WTC11 (cell line): ENCODE measurements at regions not wholly inside any gene's neighbourhood (a gene's known extent, or its start where the extent isn't known, plus 50 kb on each side); places are given as distances from the start of the nearest gene placed in this dataset.

ENCODE experiments used
- ATAC-seq: fragments of 200-7000 bp; cut with Tn5 transposase; 2 replicates; pipeline ENCODE4 v1.10.0; 2021; ENCODE audit warnings: mild to moderate bottlenecking, moderate library complexity
- CTCF ChIA-PET: fragments of 300-600 bp; sonication (Branson Sonifier 250); formaldehyde crosslinking; loops from one replicate; lab custom pipeline; 2021; ENCODE audit warnings: antibody characterized with exemption; lab: Charles Lee
- POLR2A ChIA-PET: fragments of 350-600 bp; sonication (Branson Sonifier 250); formaldehyde crosslinking; loops from one replicate; lab custom pipeline; 2021; ENCODE audit warnings: antibody characterized with exemption; lab: Charles Lee
- DNase-seq: peaks from one replicate; pipeline ENCODE4 v3.0.0; 2021; ENCODE audit warnings: low spot score
- H3K27ac Mint-ChIP-seq: 2 replicates; pipeline ENCODE4 v1.8.0; 2021; ENCODE audit warnings: mixed read lengths
- H3K27me3 Mint-ChIP-seq: 2 replicates; pipeline ENCODE4 v1.8.0; 2021; ENCODE audit warnings: low read depth, mild to moderate bottlenecking, moderate library complexity, mixed read lengths
- H3K36me3 Mint-ChIP-seq: 2 replicates; pipeline ENCODE4 v1.8.0; 2021; ENCODE audit warnings: mixed read lengths
- H3K4me1 Mint-ChIP-seq: 2 replicates; pipeline ENCODE4 v1.8.0; 2022; ENCODE audit warnings: mixed read lengths
- H3K4me3 Mint-ChIP-seq: 2 replicates; pipeline ENCODE4 v1.8.0; 2021; ENCODE audit warnings: mild to moderate bottlenecking, moderate library complexity, mixed read lengths
- H3K9me3 Mint-ChIP-seq: 2 replicates; pipeline ENCODE4 v1.8.0; 2021; ENCODE audit warnings: mixed read lengths
- ATF2 ChIP-seq: sonication (generic); formaldehyde crosslinking; IDR thresholded peaks from 2 replicates; pipeline ENCODE4 v1.8.1; 2022; ENCODE audit warnings: low read depth, missing genetic modification reagents, borderline replicate concordance
- E2F1 ChIP-seq: sonication (generic); formaldehyde crosslinking; IDR thresholded peaks from 2 replicates; pipeline ENCODE4 v1.8.0; 2022; ENCODE audit warnings: mild to moderate bottlenecking, missing genetic modification reagents
- IRF1 ChIP-seq: sonication (generic); formaldehyde crosslinking; IDR thresholded peaks from 2 replicates; pipeline ENCODE4 v1.8.0; 2023; ENCODE audit warnings: missing genetic modification reagents
- MLX ChIP-seq: sonication (generic); formaldehyde crosslinking; IDR thresholded peaks from 2 replicates; pipeline ENCODE4 v1.8.1; 2023; ENCODE audit warnings: mild to moderate bottlenecking, missing genetic modification reagents, moderate library complexity
- NFATC4 ChIP-seq: fragments of 250-450 bp; sonication (Bioruptor Pico); IDR thresholded peaks from 2 replicates; pipeline ENCODE4 v1.9.0; 2021; ENCODE audit warnings: mild to moderate bottlenecking
- NFYB ChIP-seq: sonication (generic); formaldehyde crosslinking; conservative IDR thresholded peaks from 2 replicates; pipeline ENCODE4 v1.8.0; 2022; ENCODE audit warnings: low read depth, missing genetic modification reagents
- NR3C1 ChIP-seq: sonication (generic); formaldehyde crosslinking; conservative IDR thresholded peaks from 2 replicates; pipeline ENCODE4 v1.8.1; 2023; ENCODE audit warnings: low read depth, mild to moderate bottlenecking, missing genetic modification reagents
- PREB ChIP-seq: sonication (generic); formaldehyde crosslinking; IDR thresholded peaks from 2 replicates; pipeline ENCODE4 v1.8.1; 2022; ENCODE audit warnings: mild to moderate bottlenecking, missing genetic modification reagents, moderate library complexity, borderline replicate concordance
- RELA ChIP-seq: sonication (generic); formaldehyde crosslinking; IDR thresholded peaks from 2 replicates; pipeline ENCODE4 v1.8.1; 2022; ENCODE audit warnings: missing genetic modification reagents, mild to moderate bottlenecking, borderline replicate concordance
- RORB ChIP-seq: fragments of 250-450 bp; sonication (Bioruptor Pico); IDR thresholded peaks from 2 replicates; pipeline ENCODE4 v1.9.0; 2021; ENCODE audit warnings: mild to moderate bottlenecking
- STAT6 ChIP-seq: sonication (generic); formaldehyde crosslinking; conservative IDR thresholded peaks from 2 replicates; pipeline ENCODE4 v1.8.1; 2023; ENCODE audit warnings: mild to moderate bottlenecking, low read depth, missing genetic modification reagents, moderate library complexity
- TEAD1 ChIP-seq: sonication (generic); formaldehyde crosslinking; IDR thresholded peaks from 2 replicates; pipeline ENCODE4 v1.8.0; 2022; ENCODE audit warnings: mild to moderate bottlenecking, missing genetic modification reagents
- USF2 ChIP-seq: sonication (generic); formaldehyde crosslinking; IDR thresholded peaks from 2 replicates; pipeline ENCODE4 v1.8.1; 2023; ENCODE audit warnings: mild to moderate bottlenecking, missing genetic modification reagents, moderate library complexity
- ZBTB43 ChIP-seq: sonication (generic); formaldehyde crosslinking; IDR thresholded peaks from 2 replicates; pipeline ENCODE4 v1.8.1; 2023; ENCODE audit warnings: mild to moderate bottlenecking, missing genetic modification reagents
- ZMAT4 ChIP-seq: fragments of 250-450 bp; sonication (Bioruptor Pico); IDR thresholded peaks from 2 replicates; pipeline ENCODE4 v1.9.0; 2021; ENCODE audit warnings: mild to moderate bottlenecking
- ZNF232 ChIP-seq: sonication (generic); formaldehyde crosslinking; IDR thresholded peaks from 2 replicates; pipeline ENCODE4 v1.8.0; 2022; ENCODE audit warnings: mild to moderate bottlenecking, missing genetic modification reagents
- ZSCAN18 ChIP-seq: fragments of 250-450 bp; sonication (Bioruptor Pico); IDR thresholded peaks from 2 replicates; pipeline ENCODE4 v2.1.2; 2022; ENCODE audit warnings: mild to moderate bottlenecking, moderate library complexity

GRCh38 chr20:7454047-7454446, 486.2 kb downstream of the HAO1 start (continued):
- TF ChIP-seq ZBTB43 = no peak
- TF ChIP-seq ATF2 (CRISPR knock-in tag) = no peak
- TF ChIP-seq TEAD1 = no peak
- no peak for TF ChIP-seq MLX (CRISPR knock-in tag)
- TF ChIP-seq ZMAT4 (CRISPR knock-in tag) = no peak
- no peak for TF ChIP-seq IRF1 (CRISPR knock-in tag)
- TF ChIP-seq NFYB (CRISPR knock-in tag) = no peak
- no peak for TF ChIP-seq RORB
- TF ChIP-seq E2F1 (CRISPR knock-in tag) = no peak
- no peak for TF ChIP-seq RELA (CRISPR knock-in tag)
- no peak for TF ChIP-seq NR3C1 (CRISPR knock-in tag)

- CTCF ChIA-PET = no interaction called here
Observed at GRCh38 chr20:7458459-7458858, 481.8 kb downstream of the HAO1 start.

More at GRCh38 chr20:7458459-7458858, 481.8 kb downstream of the HAO1 start:
- H3K36me3 Mint-ChIP-seq = no peaks in the 10 kb centered on the region
- H3K9me3 Mint-ChIP-seq = 0 out of 2 replicates have a peak, but pooled peaks cover 5% of the 10 kb centered on the region
- no peak overlapping the region for H3K27ac Mint-ChIP-seq
- no peaks in the 10 kb centered on the region; the same call in 1 of the 2 replicates for H3K4me1 Mint-ChIP-seq
- TF ChIP-seq PREB (CRISPR knock-in tag) (no peak), ZSCAN18 (CRISPR knock-in tag) (no peak), NR3C1 (CRISPR knock-in tag) (no peak), ZNF232 (CRISPR knock-in tag) (no peak), STAT6 (CRISPR knock-in tag) (no peak), NFATC4 (CRISPR knock-in tag) (no peak), USF2 (CRISPR knock-in tag) (no peak), MLX (CRISPR knock-in tag) (no peak)
- no peak overlapping the region for H3K4me3 Mint-ChIP-seq
- DNase-seq (no peak), ATAC-seq (no peak)
- POLR2A ChIA-PET = no interaction called here
- no peaks in the 10 kb centered on the region for H3K27me3 Mint-ChIP-seq
